NCI-H2029 treated with DMSO at 0.1 percent for 48 hours (cell line): ENCODE measurements at regions not wholly inside any gene's neighbourhood (a gene's known extent, or its start where the extent isn't known, plus 50 kb on each side); places are given as distances from the start of the nearest gene placed in this dataset.

Source experiments
- DNase-seq: peaks from one replicate; lab custom pipeline; 2025; lab: John Stamatoyannopoulos, UW

GRCh38 chr4:11593576-11594116, 165.0 kb upstream of the HS3ST1 start:
- peak; percentile 68 for DNase-seq

GRCh38 chr4:11592276-11592675, 163.6 kb upstream of the HS3ST1 start:
- no peak for DNase-seq

- DNase-seq = no peak
These were observed 161.4 kb upstream of the HS3ST1 start for GRCh38 chr4:11590132-11590531.

- DNase-seq = no peak
These were observed 161.0 kb upstream of the HS3ST1 start for GRCh38 chr4:11589676-11590075.

GRCh38 chr4:11587797-11588196, 159.1 kb upstream of the HS3ST1 start:
- no peak for DNase-seq

- DNase-seq = peak; percentile 75
These were observed 156.8 kb upstream of the HS3ST1 start for GRCh38 chr4:11585506-11585905.

- no peak for DNase-seq
These were observed 139.8 kb upstream of the HS3ST1 start for GRCh38 chr4:11568511-11568910.

GRCh38 chr4:11566444-11567022, 137.8 kb upstream of the HS3ST1 start:
- DNase-seq = no peak

- DNase-seq = no peak
These were observed 137.2 kb upstream of the HS3ST1 start for GRCh38 chr4:11565899-11566298.

- no peak for DNase-seq
These were observed 136.5 kb upstream of the HS3ST1 start for GRCh38 chr4:11565213-11565612.

GRCh38 chr4:11564021-11564420, 135.3 kb upstream of the HS3ST1 start:
- DNase-seq = no peak

GRCh38 chr4:11549525-11549924, 120.8 kb upstream of the HS3ST1 start:
- DNase-seq = no peak

GRCh38 chr4:11548597-11549082, 119.9 kb upstream of the HS3ST1 start:
- no peak for DNase-seq

- DNase-seq = no peak
These were observed 117.9 kb upstream of the HS3ST1 start for GRCh38 chr4:11546391-11547175.

GRCh38 chr4:11545651-11546050, 117.0 kb upstream of the HS3ST1 start:
- DNase-seq = no peak

- no peak for DNase-seq
These were observed 115.5 kb upstream of the HS3ST1 start for GRCh38 chr4:11544211-11544610.

GRCh38 chr4:11543706-11544105, 115.0 kb upstream of the HS3ST1 start:
- DNase-seq = no peak

GRCh38 chr4:11542952-11543351, 114.3 kb upstream of the HS3ST1 start:
- DNase-seq = no peak

- no peak for DNase-seq
These were observed 109.2 kb upstream of the HS3ST1 start for GRCh38 chr4:11537846-11538245.

GRCh38 chr4:11535333-11535732, 106.6 kb upstream of the HS3ST1 start:
- no peak for DNase-seq

- no peak for DNase-seq
These were observed 106.1 kb upstream of the HS3ST1 start for GRCh38 chr4:11534623-11535302.

GRCh38 chr4:11532138-11532537, 103.4 kb upstream of the HS3ST1 start:
- DNase-seq = no peak
